DND-41 (cell line): ENCODE measurements at regions not wholly inside any gene's neighbourhood (a gene's known extent, or its start where the extent isn't known, plus 50 kb on each side); places are given as distances from the start of the nearest gene placed in this dataset.

Experiments
- ATAC-seq: fragments of 200-7000 bp; cut with Tn5 transposase; 3 replicates; pipeline ENCODE4 v1.9.1; 2021; ENCODE audit warnings: low read depth; ENCODE audit not compliant: insufficient read depth
- DNase-seq: peaks from one replicate; pipeline ENCODE4 v3.0.0-alpha.2; 2020
- H2AFZ ChIP-seq: 2 replicates; pipeline ENCODE4 v1.6.0; 2012; ENCODE audit warnings: low read depth, low read length
- H3K27ac ChIP-seq: 2 replicates; pipeline ENCODE4 v1.5.1; 2012; ENCODE audit warnings: low read length, inconsistent platforms
- H3K27me3 ChIP-seq: fragments of 200-600 bp; sonication (generic); 2 replicates; pipeline ENCODE4 v1.6.0; 2012; ENCODE audit warnings: low read length, mild to moderate bottlenecking, inconsistent platforms; ENCODE audit not compliant: insufficient read depth, poor library complexity
- H3K36me3 ChIP-seq: 2 replicates; pipeline ENCODE4 v1.5.1; 2012; ENCODE audit warnings: low read length, inconsistent platforms; ENCODE audit not compliant: insufficient read depth
- H3K4me1 ChIP-seq: 2 replicates; pipeline ENCODE4 v1.5.1; 2012; ENCODE audit warnings: mild to moderate bottlenecking, low read length; ENCODE audit not compliant: insufficient read depth
- H3K4me2 ChIP-seq: 2 replicates; pipeline ENCODE4 v1.6.0; 2012; ENCODE audit warnings: mild to moderate bottlenecking, moderate library complexity, low read length, inconsistent platforms; ENCODE audit not compliant: insufficient read depth
- H3K4me3 ChIP-seq, 2 experiments: fragments of 200-600 bp in 1 of 2; shearing (Covaris generic) in 1 of 2; 2 replicates each; pipeline ENCODE4 v1.5.1; 2012 to 2016; ENCODE audit warnings: inconsistent platforms in 2 of 2, low read length in 2 of 2, mild to moderate bottlenecking in 2 of 2, low read depth in 1 of 2, moderate library complexity in 1 of 2
- H3K79me2 ChIP-seq: 2 replicates; pipeline ENCODE4 v1.6.0; 2012; ENCODE audit warnings: low read length, inconsistent platforms; ENCODE audit not compliant: insufficient read depth
- H3K9ac ChIP-seq: 2 replicates; pipeline ENCODE4 v1.6.0; 2012; ENCODE audit warnings: low read depth, mild to moderate bottlenecking, inconsistent platforms, low read length, moderate library complexity
- H3K9me3 ChIP-seq: 2 replicates; pipeline ENCODE4 v1.5.1; 2012; ENCODE audit warnings: low read length, moderate library complexity, mild to moderate bottlenecking, inconsistent platforms; ENCODE audit not compliant: insufficient read depth, severe bottlenecking
- H4K20me1 ChIP-seq: 2 replicates; pipeline ENCODE4 v1.6.0; 2012; ENCODE audit warnings: low read length; ENCODE audit not compliant: insufficient read depth
- EZH2 ChIP-seq: IDR thresholded peaks from 3 replicates; pipeline ENCODE4 v1.6.1; 2012; ENCODE audit warnings: borderline replicate concordance, low read depth, mild to moderate bottlenecking, moderate library complexity, low read length, inconsistent platforms; ENCODE audit not compliant: severe bottlenecking
- TF ChIP-seq, protein P1 (sequence below): IDR thresholded peaks from 2 replicates; pipeline ENCODE4 v1.5.1; 2012; ENCODE audit warnings: borderline replicate concordance, low read length, moderate library complexity, mild to moderate bottlenecking; ENCODE audit not compliant: poor library complexity, severe bottlenecking; ENCODE audit errors: extremely low read depth

DNA sequence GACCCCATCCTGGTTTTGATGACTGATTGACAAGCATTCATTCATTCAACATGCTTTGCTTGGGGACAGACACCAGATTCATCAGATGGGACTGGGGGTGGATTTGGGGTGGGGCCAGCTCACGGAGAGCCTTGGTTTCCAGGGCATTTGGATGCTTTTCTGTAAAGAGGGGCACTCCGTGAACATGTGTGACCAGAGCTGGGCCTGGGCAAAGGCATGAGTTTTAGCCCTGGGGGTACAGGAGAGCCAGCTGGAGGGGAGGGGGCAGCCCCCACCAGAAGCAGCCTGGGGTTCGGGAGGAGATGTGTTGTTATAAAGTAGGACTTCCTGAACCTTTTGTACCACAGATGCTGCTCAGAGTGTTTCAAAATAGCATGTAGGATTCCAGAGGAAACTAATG is 99.7 kb downstream of the RIPK4 start:
- Histone ChIP-seq H4K20me1 (no peaks in the 10 kb centered on the region), H3K27ac (no peak overlapping the region)

DNA sequence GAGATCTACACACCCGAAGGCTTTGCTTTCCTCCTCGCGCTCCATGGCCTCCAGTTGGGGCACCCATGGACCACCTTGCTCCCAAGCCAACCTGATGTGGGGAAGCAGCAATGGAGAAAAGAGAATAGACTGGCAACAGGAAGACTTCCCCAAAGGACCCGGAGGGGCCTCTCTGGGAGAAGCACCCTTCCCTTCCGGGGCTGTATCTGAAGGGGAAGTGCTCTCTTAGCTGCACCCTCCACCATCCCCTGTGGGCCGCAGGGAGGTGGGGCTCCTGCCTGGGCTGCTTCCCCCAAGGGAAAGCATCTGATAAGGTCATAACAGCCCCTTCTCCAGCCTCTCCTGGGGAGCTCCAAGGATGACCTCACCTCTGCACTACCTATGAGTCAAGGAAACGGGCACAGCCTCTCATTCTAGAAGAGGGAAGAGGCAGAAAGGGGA is 100.2 kb downstream of the RIPK4 start:
- H3K4me2 ChIP-seq = no peak overlapping the region
- no peaks in the 10 kb centered on the region for H3K36me3 ChIP-seq
- H2AFZ ChIP-seq = no peak overlapping the region
- H3K9ac ChIP-seq = no peak overlapping the region
- no peaks in the 10 kb centered on the region for H3K27me3 ChIP-seq
- H3K27ac ChIP-seq = no peak overlapping the region
- no peak overlapping the region for H3K4me3 ChIP-seq
- no peaks in the 10 kb centered on the region for H3K4me1 ChIP-seq
- TF ChIP-seq, protein P1, sequence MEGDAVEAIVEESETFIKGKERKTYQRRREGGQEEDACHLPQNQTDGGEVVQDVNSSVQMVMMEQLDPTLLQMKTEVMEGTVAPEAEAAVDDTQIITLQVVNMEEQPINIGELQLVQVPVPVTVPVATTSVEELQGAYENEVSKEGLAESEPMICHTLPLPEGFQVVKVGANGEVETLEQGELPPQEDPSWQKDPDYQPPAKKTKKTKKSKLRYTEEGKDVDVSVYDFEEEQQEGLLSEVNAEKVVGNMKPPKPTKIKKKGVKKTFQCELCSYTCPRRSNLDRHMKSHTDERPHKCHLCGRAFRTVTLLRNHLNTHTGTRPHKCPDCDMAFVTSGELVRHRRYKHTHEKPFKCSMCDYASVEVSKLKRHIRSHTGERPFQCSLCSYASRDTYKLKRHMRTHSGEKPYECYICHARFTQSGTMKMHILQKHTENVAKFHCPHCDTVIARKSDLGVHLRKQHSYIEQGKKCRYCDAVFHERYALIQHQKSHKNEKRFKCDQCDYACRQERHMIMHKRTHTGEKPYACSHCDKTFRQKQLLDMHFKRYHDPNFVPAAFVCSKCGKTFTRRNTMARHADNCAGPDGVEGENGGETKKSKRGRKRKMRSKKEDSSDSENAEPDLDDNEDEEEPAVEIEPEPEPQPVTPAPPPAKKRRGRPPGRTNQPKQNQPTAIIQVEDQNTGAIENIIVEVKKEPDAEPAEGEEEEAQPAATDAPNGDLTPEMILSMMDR = no peak
- TF ChIP-seq EZH2 = no peak
- H4K20me1 ChIP-seq = no peaks in the 10 kb centered on the region
- no peaks in the 10 kb centered on the region for H3K9me3 ChIP-seq
- no peaks in the 10 kb centered on the region for H3K79me2 ChIP-seq
- ATAC-seq (no peak; the same call in 2 of the 3 replicates), DNase-seq (no peak)

More for the DNA sequence above, 99.7 kb downstream of the RIPK4 start:
- Histone ChIP-seq H3K4me3 (no peak overlapping the region), H3K4me1 (no peaks in the 10 kb centered on the region), H3K36me3 (no peaks in the 10 kb centered on the region), H3K4me2 (no peak overlapping the region), H3K27me3 (no peaks in the 10 kb centered on the region), H3K9ac (no peak overlapping the region), H2AFZ (no peak overlapping the region), H3K9me3 (no peaks in the 10 kb centered on the region), H3K79me2 (no peaks in the 10 kb centered on the region)
- no peak for TF ChIP-seq EZH2
- TF ChIP-seq, protein P1 = no peak
- ATAC-seq (no peak), DNase-seq (no peak)

DNA sequence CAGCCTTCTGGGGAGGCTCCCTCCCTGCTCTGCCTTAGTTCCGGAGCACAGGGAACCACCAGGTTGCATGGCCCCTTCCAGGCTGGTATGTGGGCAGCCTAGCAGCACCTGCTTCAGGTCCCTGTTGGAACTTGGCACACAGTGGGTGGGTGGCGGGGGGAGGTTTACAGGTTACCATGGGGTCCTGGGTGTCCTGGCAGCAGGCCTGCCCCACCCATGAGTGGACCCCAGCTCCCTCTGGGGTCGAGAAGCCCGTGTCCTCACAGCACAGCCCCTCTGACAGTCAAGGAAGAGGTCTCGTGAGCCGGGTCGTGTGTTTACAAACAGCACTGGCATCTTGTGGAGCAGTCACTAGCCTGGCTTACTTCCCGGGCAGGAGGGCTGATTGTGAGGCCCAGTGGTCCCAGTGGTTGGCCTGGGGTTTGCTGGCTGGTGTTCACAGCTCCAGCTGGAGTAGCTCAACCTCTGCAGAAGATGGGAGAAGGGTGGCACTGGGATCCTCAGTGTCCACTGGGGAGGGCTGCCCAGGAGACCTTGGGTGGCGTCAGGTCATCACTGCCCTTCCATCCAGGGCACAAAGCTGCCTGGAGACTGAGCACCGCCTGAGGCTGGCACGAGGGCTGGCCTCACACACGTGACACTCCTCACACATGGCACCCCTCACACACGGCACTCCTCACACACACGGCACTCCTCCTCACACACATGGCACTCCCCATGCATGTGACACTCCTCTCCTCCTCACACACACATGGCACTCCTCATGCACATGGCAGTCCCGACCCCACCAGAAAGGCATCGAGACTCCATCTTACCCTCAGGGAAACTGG is 100.9 kb downstream of the RIPK4 start:
- H3K9ac ChIP-seq = no peak overlapping the region
- no peaks in the 10 kb centered on the region for H3K36me3 ChIP-seq
- no peak overlapping the region for H3K4me2 ChIP-seq
- DNase-seq (no peak), ATAC-seq (no peak)
- no peaks in the 10 kb centered on the region for H3K4me1 ChIP-seq
- H3K27me3 ChIP-seq = no peaks in the 10 kb centered on the region
- no peaks in the 10 kb centered on the region for H4K20me1 ChIP-seq
- no peaks in the 10 kb centered on the region for H3K79me2 ChIP-seq
- no peak overlapping the region for H3K4me3 ChIP-seq
- no peak overlapping the region for H2AFZ ChIP-seq
- TF ChIP-seq, protein P1 = no peak
- no peak for TF ChIP-seq EZH2
- H3K27ac ChIP-seq = no peak overlapping the region
- no peaks in the 10 kb centered on the region for H3K9me3 ChIP-seq
